GM18907 (cell line): ENCODE measurements at regions not wholly inside any gene's neighbourhood (a gene's known extent, or its start where the extent isn't known, plus 50 kb on each side); places are given as distances from the start of the nearest gene placed in this dataset.

Source experiments
- ATAC-seq: cut with Tn5 transposase; IDR thresholded peaks from one replicate; pipeline ENCODE4 v1.9.1; 2021; ENCODE audit warnings: mild to moderate bottlenecking, moderate library complexity; ENCODE audit not compliant: unreplicated experiment

DNA sequence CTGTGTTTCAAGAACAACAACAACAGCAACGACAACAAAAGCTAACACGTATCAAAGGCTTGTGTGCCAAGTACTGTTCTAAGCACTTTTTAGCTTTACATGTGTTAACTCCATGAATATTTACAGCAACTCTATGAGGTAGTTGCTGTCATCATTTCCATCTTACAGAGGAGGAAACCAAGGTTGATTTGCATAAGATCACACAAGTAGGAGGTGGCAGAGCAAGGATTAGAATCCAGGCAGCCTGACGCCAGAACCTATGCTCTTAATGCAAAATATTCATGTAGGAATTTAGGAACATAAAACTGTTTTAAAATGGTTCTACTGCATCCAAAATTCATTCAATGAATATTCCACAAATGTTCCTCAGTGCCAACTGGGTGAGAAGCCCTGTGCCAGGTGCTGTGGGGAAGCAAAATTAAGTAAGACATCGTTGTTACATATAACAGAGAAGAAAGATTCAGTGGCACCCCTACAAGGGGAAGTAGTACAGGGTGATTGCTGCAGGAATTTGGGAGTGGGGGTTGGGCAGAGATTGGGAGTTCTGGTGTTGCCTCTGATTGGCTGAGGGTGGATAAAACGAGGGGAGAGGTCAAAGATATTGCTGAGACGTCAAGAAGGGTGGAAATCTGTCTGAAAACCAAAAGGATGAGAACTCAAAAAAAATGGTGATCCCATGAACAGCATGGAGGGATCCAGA, 86.1 kb upstream of the ARHGAP20 start:
- no peak for ATAC-seq

DNA sequence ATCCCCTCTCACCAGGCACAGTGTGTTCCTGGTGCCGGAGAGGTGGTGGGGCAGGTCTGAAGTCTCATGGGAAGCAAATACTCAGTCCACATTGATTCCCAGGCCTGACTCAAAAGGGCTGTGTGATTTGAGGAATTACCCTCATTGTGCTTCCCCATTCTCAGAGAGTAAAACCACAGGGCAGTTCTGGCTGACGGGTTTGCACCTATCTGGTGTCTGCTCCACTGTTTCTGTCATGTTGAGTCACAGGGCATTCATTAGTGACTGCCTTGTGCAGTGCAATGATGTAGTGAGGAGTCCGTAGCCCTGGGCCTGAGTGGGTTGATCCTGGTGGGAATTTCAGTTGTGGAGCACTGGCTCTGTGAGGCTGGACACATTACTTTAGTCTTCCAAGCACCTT, 85.2 kb upstream of the ARHGAP20 start:
- ATAC-seq, result peak; percentile 92

DNA sequence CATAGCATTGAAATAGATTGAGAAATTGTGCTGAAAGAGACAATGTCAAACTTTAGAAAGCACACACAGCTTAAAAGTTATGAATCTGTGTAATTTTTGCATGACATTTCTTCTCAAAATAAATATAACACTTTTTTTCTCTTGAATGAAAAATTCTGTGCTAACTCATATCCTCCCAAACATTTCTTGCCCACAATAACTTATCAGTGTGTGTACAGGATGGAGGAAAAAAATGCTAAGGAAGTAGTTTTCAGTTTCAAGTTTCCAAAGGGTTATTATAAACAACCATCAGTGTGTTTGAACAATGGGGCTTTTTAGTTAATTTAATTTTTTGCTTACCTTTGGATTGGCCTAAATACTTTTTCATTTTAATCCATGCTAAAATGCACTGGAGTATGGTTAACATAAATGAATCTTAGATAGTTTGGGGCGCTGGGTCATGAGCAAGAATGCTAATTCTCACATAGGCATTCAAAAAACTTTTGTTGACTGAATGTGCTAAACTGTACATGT, 82.9 kb upstream of the ARHGAP20 start:
- ATAC-seq, result no peak

DNA sequence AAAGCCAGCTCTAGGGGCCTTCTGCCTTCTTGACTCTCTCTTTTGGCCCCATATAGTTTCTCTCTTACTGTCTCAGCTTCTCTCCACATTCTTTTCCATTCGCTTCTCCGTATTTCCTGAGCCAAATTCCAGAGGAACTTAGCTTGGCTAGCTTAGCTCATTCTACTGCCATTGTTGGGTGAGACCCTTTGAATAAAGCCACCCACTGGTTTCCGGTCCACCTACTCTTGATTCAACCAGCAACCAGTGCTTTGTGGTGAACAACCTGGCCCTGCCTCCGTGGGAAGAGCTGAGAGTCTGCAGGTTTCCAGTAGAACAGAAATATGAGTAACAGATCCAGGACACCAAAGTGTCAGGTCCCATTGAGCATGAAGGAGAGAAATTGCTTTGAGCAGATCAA, 81.3 kb upstream of the ARHGAP20 start:
- no peak for ATAC-seq

DNA sequence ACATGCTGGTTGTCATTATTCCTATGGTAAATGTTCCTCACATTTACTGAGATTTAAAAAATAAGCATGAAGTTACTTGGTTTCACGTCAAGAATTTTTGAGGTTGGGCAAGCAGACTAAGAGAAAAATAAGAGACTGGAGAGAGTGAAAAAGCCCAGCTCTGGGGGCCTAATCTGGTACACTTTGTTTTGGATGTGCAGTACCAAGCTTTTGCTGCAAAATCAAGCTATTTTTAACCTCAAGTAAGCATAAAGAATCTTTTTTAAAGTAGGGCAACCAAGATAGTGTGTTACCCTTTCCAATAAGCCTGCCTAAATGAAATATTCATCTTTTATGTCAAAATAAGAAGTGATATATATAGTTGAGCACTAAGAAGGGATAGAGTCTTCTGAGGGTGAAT, 79.4 kb upstream of the ARHGAP20 start:
- ATAC-seq, result no peak

DNA sequence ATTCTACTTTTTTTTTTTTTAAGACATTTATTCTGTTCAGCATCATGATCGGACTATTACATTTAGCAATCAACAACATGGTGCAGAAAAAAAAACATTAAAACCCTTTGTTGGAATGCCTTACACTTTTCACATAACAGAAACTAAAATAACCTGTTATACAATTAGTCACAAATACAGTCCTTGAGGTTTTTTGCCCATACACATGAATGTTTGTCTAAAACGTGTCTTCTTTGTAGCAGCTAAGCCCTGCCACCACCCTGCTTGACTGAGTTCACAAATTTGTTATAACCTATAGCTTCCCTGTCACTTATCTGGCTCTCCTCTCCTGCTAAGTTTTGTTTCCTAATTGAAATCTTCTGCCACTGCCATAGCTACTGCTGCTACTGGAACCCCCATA, 75.4 kb upstream of the ARHGAP20 start:
- no peak for ATAC-seq

DNA sequence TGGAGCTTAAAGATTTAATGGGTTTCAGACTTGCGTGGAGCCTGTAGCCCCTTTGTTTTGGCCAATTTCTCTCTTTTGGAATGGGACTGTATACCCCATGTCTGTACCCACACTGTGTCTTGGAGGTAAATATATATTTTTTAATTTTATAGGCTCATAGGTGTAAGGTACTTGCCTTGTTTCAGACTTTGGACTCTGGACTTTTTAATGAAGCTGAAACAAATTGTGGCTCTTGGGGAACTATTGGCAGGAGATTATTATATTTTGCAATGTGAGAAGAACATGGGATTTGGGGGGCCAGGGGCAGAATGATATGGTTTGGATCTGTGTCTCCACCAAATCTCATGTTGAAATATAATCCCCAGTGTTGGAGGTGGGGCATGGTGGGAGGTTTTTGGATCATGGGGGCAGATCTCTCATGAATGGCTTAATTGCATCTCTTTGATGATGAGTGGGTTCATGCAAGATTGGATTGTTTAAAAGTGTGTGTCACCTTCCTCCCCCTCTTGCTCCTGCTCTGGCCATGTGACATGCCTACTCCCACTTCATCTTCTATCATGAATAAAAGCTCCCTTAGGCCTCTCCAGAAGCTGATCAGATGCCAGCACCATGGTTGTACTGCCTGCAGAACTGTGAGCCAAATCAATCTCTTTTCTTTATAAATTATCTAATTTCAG, 74.1 kb upstream of the ARHGAP20 start:
- ATAC-seq, result no peak

DNA sequence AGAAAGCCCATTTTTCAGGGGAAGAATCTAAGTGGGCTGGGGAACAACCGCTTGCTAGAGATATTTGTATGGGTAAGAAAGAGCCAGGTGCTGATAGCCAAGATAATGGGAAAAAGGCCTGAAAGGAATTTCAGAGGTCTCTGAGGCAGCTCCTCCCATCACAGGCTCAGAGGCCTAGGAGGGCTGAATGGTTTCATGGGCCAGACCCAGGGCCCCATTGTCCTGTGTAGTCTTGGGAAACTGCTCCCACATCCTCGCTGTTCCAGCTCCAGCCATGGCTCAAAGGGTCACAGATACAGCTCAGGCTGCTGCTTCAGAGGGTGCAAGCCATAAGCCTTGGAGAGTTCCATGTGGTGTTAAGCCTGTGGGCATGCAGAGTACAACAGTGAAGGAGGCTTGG, 73.2 kb upstream of the ARHGAP20 start:
- ATAC-seq, result no peak

DNA sequence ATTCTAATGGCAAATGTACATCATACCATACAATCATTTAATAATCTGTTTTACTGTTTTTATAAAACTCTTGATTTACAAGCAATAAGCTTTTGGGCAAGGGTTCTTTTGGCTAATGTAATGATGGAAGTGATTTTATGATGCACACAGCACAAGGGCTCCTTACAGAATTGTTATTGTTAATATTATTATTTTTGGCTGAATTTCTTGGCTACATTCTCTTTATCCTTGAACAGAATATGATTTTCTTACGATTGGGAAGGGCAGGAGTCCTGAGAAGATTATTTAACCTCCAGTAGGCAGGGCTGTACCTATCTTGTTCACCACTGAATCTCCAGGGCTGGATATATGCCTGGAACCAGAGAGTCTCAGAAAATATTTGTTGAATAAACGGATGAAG, 70.4 kb upstream of the ARHGAP20 start:
- ATAC-seq, result no peak

DNA sequence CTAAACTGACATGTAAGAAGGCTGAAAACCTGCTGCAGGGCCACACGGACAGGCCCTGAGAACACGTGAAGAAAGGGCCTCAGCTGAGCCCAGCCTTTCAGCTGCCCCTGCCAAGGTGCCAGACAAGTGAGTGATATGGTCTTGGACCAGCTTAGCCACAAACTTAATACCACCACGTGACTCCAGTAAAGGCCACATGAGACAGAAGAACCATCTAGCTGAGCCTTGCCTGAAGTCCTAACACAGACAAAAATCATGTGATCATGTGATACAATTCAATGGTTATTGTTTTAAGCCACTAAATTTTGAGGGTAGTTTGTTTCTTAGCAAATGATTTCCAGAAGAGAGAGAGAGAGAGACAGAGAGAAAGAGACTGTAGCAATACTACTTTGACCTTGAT, 66.9 kb upstream of the ARHGAP20 start:
- no peak for ATAC-seq

DNA sequence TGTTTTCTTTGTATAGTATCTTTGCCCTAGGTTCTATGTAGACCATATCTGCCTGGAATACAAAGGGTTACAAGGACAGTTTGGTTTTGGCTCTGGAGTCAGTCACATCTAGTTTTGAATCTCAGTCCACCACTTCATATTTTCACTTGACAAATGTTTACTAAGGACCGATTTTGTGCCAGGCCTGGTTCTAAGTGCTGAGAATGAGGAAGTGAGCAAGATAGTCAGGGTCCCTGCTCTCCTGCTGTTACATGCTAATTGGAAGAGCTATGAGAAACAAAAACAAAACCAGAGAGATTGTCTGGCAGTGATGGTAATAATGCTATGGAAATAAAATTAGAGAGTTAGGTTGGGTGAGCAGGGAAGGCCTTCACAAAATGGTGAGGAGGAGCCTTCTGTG, 66.1 kb upstream of the ARHGAP20 start:
- peak; percentile 64 for ATAC-seq

DNA sequence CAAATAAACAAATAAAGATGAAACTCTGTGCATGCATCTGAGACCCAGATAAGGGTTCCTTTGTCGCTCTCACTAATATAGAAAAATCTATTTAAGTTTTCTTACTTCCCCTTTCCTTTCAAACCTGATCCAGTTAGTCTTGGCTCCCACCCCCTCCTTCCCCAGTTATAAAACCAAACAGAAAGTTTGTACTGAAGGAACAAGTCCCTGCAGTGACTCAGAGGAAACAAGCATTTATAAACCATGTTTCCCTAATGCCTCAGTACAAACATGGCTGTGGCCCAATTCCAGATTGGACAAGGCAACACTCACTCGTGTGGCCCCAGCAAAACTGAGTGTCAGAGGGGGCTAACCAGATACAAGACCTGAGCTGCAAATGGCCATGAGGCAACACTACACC, 65.5 kb upstream of the ARHGAP20 start:
- ATAC-seq, result peak; percentile 40

DNA sequence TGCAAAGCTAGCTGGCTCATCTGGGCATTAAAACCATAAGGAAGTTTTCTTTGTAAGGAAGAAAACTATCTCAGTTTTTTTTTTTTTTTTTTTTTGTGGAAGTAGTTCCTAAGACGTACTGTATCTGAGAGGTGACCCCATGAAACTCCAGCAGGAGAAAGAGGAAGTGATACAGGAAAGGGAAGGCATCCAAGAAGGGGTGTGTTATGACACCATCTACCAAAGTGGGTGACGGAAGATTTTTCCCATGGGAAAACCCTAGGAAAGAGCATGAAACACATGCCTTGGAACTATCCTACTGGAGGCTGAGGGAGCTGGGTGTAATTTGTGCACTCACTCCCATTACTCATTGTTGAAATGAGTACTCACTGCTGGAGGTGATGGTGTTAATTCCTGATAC, 63.8 kb upstream of the ARHGAP20 start:
- ATAC-seq, result no peak

DNA sequence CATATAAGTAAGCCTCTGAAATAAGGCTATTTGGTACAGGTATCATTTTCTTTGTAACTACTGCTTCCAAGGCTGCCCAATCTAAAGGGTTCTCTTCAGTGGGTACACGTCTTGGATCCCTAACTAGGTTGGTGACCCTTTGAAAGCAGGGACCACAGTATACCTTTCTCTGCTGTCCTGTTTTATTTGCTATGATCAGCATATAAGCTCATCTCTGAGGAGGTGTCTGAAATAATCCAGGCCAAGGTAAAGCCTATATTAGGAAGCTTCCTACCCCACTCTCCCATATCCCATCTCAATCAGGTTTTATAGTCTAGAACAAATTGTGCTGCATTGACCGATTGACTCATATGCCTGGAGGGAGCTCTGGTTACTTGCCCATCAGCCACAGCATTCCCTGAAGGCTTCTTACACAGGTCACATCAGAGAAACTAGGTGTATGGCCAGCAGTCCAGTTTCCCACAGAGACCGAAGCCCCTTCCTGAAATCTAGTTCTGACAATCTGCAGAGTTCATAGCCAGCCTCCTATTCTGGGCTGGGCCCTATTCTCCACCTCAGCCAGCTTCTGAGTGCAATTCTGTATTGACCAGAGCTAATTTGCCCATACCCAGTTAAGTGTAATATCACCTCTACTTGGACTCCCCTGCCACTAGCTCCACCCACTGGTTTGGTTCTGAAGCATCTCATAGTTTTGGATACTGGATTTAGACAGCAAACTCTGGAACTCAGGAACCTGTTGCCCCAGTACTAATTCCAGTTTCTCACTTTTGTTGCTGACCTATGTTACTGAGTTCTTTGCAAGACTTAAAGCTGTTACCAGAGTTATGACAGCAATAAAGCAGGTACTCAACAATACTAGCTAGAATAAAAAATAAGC, 62.1 kb upstream of the ARHGAP20 start:
- ATAC-seq, result no peak

DNA sequence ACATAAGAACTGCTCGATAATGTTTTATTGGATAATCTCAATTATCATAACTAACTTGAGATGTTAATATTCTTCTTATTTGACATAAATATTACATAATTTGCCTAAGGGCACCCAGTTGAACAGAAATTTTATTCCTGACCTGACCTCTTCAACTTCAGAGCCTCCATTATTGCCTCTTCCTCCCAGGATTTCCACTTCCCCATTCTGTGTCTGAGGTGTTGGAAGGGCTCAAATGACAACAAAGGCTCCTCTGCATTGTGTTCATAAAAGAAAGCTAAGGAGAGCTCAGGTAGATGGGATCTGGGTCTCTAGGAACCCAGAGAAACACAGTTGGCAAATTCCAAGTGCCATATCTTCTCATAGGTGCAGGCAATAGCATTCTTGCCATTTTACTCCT, 61.2 kb upstream of the ARHGAP20 start:
- no peak for ATAC-seq

DNA sequence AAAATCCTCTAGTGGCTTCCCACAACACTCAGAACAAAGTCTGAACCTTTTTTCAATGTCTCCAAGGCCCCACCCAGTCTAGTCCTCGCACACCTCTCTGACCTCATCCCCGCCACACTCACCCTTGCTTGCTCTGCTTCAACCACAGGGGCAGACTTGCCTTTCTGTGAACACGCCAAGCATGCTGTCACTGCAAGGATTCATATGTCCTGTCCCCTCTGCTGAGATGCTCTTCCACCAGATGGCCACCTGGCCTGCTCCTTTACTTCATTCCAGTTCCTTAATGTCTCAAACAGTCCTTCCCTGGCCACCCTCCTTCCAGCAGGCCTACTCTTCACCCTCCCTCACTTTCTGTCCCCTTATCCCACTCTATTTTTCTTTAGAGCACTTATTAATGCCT, 60.6 kb upstream of the ARHGAP20 start:
- no peak for ATAC-seq

DNA sequence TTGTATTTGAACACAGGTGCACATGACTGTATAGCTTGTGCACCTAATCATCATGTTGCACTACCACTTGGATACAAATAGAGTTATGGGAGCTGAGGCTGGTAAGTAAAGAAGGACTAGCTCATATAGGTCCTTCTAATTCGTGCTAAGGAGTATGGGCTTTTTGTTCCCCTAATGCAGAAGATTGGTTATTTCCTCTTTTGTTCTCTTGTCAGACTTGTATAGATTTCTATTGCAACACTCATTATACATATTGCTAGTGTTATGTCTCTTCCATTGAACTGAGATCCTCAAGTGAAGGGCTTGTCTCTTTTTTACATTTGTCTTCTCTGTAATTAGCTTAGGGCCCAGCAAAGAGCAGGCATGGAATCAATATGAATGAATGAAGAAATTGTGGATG, 54.1 kb upstream of the ARHGAP20 start:
- no peak for ATAC-seq

DNA sequence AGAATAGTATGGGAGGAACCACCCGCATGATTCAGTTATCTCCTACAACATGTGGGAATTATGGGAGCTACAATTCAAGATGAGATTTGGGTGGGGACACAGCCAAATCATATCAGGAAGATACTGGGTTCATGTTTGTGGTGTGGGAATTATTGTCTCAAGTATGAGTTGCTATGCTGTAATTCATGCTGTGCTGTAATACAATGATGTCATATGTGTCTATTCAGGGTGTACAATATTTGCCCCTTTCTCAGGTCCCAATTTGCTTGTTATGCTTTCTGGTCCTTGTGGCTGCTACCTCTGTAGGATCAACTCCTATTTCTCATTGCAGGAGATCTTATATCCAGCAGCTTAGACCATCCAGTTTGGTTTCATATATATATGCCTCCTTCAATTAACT, 52.2 kb upstream of the ARHGAP20 start:
- ATAC-seq, result no peak

DNA sequence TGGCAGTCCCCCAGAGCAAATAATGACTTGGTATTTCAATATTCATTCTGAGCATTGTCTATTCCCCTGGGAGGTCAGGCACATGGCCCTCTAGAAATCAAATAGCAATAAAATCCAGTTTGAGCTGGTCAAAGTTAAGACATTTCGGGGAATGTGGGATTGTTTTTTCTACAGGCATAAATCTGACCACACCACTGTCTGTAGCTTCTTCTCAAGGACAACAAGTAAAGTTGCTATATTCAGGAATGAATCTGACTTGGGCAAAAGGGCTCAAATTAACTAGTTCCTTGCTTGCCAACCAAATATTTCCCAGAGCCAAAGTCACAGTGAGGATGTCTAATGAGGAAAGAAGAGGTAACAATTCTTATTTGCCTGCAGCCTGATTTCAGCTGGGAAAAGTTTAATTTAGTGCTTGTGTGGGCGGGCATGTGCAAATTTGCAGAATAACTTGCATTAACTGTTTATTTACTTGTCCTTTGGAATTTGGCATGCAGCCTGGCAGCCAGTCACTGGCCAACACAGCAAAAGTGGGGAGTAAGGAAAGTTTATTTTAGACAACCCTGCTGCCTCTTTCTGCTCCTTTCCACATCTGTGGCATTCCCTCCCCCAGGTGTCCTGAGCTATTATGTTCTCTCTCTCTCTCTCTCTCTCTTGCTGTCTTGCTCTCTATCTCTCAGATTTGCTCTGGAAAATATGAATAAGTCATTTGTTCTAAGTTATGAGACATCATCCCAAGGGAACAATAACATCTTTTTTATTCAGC, 51.2 kb upstream of the ARHGAP20 start:
- no peak for ATAC-seq

DNA sequence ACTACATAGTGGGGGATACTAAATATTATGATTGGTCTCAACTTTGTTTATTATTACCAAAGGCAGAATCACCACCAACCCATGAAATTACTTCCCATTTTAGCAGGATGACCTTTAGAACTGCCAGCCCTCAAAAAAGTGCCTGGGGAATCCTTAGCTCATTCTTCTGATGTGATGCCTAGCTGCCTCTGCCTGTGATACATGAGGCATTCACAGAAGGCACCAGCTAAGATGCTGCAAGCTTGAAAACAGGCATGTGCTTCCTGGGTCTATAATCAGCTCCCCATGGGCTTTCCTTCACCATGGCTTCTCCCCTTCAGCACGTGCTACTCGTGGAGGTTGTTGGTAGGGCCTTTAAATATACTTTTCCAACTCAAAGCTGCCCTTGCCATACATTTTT, 50.4 kb upstream of the ARHGAP20 start:
- no peak for ATAC-seq
